GM12873 (cell line): ENCODE measurements at regions not wholly inside any gene's neighbourhood (a gene's known extent, or its start where the extent isn't known, plus 50 kb on each side); places are given as distances from the start of the nearest gene placed in this dataset.

Experiments used
- TF ChIP-seq, protein P1 (sequence below): IDR thresholded peaks from 2 replicates; pipeline ENCODE4 v1.5.1; 2012; ENCODE audit warnings: low read depth, mild to moderate bottlenecking, moderate library complexity, low read length, control low read depth; ENCODE audit not compliant: insufficient read depth; ENCODE audit errors: missing control alignments

DNA sequence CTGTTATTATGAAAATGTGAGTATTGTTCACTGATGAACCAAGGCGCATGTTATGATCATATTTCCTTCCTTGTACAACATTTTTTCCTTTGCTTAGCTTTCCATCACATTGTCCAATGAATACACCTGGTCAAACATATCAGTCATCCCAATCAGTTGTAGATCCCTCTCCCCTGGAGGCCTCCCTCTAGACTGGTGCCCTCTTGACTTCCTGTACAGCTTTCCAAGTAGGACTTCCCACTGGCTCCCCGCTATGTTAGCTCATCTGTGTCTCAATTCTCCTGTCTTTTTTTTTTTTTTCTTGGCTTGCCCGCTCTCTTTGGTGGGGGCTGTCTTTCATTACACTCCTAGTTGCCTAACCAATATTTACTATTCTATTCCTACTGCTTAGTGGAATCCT, 214.2 kb upstream of the NPY start:
- TF ChIP-seq, protein P1, sequence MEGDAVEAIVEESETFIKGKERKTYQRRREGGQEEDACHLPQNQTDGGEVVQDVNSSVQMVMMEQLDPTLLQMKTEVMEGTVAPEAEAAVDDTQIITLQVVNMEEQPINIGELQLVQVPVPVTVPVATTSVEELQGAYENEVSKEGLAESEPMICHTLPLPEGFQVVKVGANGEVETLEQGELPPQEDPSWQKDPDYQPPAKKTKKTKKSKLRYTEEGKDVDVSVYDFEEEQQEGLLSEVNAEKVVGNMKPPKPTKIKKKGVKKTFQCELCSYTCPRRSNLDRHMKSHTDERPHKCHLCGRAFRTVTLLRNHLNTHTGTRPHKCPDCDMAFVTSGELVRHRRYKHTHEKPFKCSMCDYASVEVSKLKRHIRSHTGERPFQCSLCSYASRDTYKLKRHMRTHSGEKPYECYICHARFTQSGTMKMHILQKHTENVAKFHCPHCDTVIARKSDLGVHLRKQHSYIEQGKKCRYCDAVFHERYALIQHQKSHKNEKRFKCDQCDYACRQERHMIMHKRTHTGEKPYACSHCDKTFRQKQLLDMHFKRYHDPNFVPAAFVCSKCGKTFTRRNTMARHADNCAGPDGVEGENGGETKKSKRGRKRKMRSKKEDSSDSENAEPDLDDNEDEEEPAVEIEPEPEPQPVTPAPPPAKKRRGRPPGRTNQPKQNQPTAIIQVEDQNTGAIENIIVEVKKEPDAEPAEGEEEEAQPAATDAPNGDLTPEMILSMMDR: no peak

- TF ChIP-seq, protein P1: no peak
Observed at GRCh38 chr7:24073651-24074420, 210.2 kb upstream of the NPY start.

DNA sequence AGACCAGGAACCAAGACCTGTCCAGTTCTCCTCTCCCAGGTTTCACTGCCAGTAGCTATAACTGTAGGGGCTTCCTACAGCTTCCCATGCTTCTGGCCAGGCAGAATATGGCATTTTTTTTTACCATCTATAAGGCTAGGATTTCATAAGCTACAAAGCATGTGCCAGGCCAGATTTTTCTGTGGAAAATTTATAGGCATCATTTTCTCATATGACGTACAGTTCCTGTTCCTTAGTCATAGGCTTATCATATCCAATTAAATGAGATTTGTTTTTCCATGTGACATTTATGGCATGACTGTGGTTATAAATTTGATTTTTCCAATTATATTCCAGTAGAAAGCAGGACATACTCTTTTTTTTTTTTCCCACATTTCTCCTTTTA, 208.6 kb upstream of the NPY start:
- TF ChIP-seq, protein P1: no peak

GRCh38 chr7:24082826-24083225, 201.2 kb upstream of the NPY start:
- TF ChIP-seq, protein P1: no peak

DNA sequence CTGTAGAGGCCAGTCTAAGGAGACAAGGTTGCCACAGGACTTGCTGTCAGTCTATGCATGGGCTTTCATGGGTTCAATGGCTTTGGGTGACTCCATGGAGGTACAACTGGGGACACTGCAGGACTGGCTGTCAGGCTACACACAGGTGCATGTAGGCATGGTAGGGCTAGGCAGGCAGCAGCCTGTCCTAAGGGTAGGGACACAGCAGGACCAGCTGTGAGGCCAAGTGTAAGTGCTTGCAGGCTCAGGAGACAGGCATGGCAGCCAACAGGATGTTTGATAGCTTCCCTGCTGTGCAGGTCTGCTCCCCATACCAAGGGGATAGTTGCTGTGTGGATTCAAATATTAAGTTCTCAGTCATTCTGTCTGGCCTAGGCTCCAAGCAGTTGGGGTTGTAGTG, 181.0 kb upstream of the NPY start:
- TF ChIP-seq, protein P1: no peak

DNA sequence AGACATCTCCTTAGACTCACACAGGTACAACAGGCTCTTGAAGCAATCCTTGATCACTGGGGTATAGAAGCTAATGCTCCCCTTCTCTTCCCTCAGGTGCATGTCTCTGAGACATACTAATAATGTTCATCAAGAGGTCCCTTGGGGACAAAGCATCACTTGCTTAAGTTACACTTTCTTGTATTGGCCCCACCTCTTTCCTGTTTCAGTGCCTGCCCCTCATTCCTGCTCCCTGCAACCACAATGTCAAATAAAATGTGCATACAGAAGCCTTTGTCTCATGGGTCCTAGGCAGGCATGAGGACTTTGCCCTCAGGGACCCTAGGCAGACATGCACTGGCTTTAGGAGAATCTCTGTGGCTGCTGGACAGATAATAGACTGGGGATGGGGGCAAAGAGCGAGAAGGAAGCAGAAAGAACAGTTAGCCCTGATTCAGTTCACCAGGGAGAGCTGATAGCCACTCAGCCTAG, 175.0 kb upstream of the NPY start:
- TF ChIP-seq, protein P1: no peak

DNA sequence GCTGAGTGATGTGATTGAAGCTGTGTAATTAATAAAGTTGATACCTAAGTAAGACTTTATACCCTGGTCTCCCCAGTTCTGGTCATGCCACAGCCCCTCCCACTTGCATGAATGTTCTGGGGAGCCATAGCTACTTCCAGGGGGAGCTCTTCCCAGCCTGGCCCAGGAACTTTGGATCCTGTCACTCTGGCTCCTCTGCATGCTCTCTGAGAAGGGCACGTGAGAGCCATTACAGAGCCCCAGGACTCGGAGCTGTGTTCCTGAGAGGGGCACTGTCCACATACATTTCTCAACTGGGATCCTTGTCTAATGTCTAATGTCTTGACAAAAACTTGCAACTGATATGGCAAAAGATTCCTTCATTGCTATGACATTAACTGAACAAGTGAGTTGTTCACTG, 173.9 kb upstream of the NPY start:
- TF ChIP-seq, protein P1: no peak
